HG02870 (cell line): ENCODE measurements at regions not wholly inside any gene's neighbourhood (a gene's known extent, or its start where the extent isn't known, plus 50 kb on each side); places are given as distances from the start of the nearest gene placed in this dataset.
"Not testable (repeated sequence)": the region's sequence is repeated elsewhere in the genome, so short reads cannot be mapped to it uniquely, and the experiment has no call there.

Source experiments
- ATAC-seq: cut with Tn5 transposase; IDR thresholded peaks from one replicate; pipeline ENCODE4 v1.9.1; 2021; ENCODE audit warnings: mild to moderate bottlenecking, moderate library complexity; ENCODE audit not compliant: unreplicated experiment

DNA sequence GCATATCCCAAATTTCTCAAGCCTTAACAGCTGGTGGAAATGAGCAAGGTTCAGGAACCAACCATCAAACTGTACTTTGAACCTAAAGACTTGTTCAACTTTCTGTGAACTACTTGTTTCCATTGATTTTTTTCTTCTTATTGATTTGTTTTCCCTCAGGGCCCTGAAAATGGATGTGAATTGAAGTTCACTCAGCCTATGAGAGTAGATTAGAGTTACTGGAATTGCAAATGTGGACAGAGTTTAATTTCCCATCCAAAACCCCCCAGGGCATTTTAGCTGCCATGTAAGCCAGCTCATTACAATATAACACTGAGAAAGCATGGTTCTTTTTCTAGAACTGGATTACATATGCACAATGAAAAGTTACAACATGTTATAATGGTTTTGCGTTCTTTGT is 1105.7 kb downstream of the REEP3 start:
- no peak for ATAC-seq

DNA sequence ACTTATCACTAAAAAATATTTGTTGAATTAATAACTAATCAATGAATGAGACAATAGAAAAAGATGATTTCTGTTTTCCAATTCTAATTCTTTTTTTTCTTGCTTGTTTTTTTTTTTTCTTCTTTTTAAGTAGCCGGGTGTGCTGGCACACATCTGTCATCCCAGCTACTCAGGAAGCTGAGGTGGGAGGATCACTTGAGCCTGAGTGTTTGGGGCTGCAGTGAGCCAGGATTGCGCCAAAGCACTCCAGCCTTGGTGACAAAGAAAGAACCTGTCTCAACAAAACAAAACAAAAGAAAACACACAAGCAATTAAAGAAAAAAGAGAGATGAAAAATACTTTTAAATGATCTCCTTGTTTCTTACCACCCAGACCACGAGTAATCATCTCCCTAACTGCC is 1109.3 kb downstream of the REEP3 start:
- ATAC-seq, result no peak

DNA sequence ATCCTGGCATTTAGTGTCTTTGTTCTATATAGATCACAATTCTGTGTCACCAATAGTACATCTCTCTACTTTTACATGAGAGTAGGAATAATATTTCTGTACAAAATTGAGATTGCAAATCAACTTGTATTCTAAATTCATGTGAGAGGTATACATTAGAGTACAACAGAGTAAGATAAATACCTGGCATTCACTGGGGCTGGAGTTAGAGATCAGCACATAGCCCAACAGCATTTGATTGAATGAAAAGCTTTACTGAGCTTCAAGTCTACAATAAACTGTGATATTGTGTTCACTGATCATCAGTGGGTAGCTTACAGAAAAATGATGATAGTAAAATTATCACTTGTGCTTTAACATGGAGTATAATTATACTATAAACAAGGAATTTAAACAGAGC is 1114.7 kb downstream of the REEP3 start:
- no peak for ATAC-seq

DNA sequence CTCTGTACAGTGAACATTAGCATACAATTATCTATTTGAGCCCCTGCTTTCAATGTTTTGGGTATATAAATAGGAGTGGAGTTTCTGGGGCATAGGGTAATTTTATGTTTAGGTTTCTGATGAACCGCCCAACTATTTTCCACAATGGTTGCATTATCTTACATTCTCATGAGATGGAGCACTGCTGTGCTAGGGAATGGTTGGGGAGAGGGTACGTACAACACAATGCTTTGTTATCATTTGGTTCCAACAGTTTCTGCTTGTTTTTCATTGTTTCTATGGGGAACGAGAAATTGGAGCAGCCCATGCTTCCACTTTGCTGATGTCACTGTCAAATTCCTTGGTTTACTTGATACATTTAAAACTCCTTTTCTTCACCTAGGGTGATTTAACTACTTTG is 1115.3 kb downstream of the REEP3 start:
- no peak for ATAC-seq

DNA sequence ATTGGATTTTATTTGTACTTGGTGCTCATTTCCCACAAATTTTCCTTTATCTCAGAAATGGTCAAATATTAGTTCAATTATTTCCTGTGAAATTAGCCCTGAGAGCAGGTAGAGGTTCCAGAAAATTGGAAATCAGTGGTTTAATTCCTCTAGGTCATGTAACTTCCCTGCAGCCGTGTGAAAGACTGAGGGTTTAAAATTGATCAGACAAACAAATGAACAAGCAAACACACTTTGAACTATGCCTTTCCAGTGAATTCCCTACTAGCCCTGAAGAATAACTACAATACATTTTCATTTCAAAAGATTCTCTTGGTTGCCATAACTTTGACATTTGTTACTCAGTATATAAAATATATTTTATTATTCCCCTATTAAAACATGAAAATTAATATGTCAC is 1116.7 kb downstream of the REEP3 start:
- no peak for ATAC-seq

DNA sequence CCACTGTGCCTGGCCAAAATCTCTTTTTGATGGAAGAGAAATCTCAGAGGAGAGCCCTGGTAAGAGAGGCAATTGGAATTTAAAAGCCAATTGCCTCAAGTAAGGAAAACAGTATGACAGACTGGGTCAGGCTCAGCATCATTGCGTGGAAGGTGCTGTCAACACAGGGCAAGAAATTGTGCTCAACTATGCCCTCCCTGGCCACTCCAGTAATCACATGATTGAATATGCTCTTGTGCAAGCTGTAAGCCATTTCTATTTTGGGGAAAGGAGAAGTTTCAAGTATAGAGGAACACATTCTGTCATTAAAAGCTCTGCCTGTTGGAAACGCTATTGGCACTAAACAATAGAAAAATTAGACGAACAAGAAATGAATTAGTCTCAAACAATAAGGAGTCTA is 1127.7 kb downstream of the REEP3 start:
- ATAC-seq, result no peak

DNA sequence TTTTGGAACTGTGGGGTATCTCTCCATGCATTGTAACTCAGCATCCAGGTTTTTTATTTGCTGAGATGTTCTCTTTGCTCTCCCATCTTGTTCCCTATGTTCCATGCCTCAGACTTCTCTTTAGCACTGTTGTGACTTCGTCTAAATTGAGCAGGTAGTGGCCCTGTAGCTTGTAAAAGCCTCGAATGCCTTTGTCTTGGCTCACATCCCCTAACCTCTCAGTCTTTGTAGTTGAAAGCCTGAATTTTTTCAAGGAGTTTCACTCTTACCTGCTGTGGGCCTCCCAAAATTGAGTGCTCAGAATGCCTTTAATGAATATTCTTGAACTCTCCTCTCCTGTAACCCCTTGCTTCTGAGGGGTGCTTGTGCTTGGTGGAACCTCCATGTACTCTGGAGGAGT is 1137.3 kb downstream of the REEP3 start:
- ATAC-seq, result no peak

DNA sequence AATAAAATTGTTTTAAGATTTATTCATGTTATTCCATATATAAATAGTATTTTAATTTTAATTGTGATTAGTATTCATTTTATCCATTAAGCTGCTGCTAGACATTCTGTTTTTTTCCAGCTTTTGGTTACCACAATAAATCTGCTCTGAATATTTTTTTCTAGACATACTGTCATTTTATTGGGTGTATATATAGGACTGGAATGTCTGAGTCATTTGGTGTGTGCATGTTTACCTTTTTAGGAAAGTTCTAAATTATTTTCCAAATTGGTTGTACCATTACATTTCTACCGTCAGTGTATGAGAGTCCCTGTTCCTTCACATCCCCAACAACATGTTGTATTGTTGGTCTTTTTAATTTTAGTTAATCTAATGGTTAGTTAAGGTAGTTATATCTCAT is 1138.1 kb downstream of the REEP3 start:
- no peak for ATAC-seq

DNA sequence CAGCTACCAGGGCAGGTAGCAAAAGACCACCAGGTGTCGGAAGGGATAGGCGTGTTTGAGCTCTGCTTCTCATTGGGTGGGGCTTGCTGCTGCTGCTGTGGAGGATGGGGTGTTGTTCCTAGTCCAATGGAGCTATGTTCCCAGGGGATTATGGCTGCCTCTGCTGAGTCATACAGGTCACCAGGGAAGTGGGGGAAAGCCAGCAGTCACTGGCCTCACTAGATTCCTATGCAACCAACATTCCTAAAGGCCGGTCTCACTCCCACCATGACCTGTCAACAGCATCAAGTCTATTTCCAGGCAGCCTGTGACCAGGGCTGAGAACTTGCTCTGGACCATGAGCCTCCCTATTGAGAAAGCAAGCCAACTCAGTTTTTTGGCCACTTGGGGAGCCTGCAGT is 1160.8 kb downstream of the REEP3 start:
- no peak for ATAC-seq

DNA sequence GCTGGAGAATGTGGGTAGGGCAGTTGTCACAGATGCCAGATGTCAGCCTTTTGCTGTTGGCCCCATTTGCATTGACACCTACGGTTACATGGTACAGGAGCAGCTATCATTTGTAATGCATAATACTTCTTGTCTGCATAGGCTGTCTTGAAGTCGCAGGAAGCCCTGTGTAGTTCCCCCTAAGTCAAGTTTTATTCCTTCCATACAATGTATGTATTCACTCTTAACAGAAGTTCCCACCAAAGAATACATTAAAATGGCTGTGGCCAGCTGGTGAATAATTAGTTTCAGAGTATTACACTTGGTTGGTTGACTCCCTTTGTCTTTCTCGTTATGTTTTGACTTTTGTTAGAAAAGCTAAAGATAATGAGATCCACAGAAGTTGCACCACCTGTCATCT is 1169.0 kb downstream of the REEP3 start:
- no peak for ATAC-seq

DNA sequence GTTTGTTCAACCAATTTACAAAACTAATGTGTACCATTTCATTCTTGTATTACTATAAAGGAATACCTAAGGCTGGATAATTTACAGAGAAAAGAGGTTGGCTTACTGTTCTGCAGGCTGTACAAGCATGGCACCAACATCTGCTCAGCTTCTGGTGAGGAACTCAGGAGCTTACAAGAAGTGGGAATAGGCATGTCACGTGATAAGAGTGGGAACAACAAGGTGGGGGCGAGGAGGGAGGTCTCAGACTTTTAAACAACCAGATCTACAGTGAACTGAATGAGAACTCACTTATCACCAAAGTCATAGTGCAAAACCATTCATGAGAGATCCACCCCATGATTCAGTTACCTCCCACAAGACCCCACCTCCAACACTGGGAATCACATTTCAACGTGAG is 1178.0 kb downstream of the REEP3 start:
- ATAC-seq, result no peak

DNA sequence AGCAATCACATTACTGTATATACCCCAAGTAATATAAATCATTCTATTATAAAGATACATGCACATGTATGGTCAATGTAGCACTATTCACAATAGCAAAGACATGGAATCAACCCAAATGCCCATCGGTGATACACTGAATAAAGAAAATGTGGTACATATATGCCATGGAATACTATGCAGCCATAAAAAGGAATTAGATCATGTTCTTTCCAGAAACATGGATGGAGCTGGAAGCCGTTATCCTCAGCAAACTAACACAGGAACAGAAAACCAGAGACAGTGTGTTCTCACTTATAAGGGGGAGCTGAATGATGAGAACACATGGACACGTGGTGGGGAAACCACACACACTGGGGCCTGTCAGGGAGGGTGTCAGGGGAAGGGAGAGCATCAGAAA is 1180.9 kb downstream of the REEP3 start:
- ATAC-seq, result not testable (repeated sequence)

DNA sequence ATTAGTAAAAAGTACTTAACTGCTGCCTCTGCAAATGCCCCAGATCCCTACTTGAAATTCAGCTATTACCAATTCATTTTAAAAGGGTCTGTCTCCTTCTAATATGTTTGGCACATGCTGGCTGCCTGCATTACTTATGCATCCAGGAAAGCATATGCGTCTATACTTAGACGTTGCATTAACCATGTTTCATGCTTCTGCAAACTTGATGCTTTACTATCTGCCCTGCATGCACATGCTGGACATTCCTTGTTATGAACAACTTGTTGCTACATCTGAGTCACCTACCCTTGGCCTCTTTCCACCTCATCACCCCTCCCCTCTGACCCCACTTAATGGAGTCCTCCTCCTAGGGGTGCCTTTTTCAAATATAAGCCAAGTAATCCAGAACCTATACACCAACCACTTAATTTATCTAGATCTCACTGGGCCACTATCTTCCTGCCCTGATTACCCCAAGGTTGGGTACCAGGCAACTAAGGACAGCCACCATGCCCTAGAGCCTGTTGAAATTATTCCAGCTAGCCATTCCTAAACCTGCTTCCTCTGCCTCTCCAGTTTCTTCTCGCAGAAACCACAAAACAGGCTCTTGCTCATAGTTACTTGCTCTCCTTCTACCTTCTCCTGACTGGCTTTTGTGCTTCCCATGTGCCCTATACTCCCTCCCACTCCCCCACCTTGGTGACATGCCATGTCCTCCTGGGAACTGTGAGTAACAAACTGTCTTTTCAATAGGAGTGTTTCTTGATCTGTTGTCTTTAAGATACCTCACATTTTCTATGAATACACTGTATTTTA is 1187.9 kb downstream of the REEP3 start:
- no peak for ATAC-seq

DNA sequence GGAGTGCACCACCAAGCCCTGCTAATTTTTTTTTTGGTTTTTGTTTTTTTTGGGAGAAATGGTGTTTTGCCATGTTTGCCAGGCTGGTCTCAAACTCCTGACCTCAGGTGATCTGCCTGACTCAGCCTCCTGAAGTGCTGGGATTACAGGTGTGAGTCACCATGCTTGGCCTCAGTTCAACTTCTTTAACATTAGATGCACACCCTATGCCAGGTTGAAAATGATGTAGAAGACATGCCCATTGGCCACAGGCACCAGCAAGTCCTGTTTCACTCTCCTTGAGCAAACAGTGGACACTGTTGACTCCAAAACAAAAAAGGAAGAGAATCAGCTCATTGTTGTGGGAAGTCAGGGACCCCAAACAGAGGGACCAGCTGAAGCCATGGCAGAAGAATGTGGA is 1205.3 kb downstream of the REEP3 start:
- no peak for ATAC-seq

DNA sequence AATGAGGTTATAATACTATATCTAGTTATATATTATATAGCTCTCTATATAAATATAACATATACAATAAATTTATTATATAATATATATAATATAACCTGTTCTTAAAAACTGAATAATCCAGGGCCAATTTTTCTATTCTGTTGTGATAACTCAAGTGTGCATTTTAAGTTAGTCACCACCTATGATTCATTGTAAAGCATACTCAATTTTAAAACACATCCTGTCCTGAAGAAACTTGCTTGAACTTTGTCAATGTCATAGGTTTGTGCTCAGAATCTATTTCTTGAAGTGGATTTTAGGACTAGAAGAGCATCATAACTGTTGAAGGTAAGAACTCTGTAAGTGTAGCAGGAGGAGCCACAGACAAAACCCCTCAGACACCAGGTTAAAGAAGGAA is 1209.8 kb downstream of the REEP3 start:
- ATAC-seq, result no peak

DNA sequence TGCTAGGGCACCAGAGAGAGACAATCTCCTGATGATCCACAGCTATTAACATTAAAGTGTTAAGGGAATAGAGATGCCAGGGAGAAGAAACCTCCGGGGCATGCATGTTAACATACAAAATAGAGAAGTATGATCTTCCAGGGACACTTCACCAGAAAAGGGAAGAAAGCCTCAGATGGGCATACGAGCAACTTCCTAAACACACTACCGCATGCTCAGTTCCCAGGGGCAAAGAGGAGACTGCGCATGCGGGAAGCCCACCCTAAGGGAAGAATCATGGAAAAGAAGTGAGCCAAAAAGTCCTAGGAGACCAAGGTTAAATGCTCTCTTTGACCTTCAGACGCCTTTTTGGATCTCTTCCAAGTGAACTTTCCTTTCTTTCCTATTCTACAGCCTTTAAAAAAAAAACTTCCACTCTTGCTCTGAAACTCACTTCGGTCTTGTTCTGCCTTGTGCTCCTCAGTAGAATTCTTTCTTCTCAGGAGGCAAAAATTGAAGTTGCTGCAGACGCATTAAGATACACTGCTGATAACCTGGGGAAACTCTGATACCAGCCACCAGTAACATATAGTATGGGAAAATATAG is 1211.3 kb downstream of the REEP3 start:
- ATAC-seq, result no peak

DNA sequence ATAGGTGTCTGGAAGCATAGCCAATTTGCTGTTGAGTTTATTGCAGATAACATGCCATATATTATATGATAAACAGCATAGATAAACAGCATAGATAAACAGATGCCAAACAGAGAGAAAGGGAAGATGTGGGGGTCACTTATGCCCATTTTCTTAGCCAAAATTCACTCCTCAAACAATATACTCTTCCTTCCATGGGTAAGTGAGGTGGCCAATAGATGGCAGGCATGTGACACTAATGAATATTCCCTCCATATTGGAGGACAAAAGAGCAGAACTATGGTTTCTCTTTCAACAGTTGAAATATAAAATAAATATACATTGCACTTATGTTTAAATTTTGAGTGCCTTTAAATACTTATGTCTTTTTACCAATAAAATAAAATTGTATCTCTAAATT is 1212.8 kb downstream of the REEP3 start:
- ATAC-seq, result no peak

DNA sequence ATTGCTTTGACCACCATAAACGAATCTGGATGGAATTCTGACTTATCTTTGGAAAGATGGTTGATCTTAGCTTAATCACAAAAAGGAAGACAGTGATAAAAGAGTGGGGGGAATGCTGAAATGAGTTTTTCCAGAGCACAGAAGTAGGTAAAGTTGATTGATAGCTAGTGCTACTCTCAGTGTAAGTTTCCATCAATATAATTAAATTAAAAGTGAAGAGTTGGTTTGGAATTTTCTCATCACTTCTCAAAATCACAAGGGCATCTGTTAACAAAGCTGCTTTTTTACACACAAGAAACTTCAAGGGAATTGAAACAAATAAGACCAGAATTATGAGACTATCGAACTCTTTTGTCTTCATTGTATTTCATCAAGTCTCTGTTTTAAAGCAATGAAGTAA is 1217.3 kb downstream of the REEP3 start:
- ATAC-seq, result no peak

DNA sequence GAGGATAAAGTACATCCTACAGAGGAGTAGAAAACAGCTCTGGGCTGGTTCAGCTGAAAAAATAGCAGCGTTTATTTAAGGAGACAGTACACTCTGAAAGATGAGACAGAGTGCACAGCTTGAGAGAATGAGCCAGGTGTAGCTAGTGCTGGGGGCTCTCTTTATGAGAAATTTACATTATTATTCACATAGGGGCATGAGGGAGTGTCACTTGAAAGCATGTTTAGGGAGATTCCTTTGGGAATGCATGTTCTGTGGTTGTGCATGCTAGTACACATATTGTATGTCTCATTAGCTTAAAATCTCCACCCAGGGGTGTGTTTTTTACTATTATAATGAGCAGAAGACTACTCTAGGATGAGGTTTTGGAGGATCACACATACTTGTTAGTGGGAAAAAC is 1224.4 kb downstream of the REEP3 start:
- ATAC-seq, result no peak

DNA sequence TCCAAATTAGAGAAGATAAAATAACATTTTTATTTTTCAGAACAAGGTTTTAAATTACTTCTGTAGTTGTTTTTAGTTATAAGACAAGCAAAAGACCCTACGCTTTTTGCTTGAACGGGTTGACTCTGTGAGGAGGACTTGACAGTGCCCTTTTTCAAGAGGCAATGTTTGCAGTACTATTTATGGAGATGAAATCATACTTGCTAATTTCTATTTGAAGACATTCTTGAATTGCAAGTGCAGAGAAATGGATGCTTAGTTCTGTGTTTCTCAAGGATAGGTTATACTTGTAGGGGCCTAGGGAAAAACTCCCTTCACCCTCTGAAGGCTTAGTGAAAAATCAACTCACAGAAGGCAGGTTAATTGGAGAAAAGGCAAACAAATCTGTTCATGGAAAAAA is 1229.5 kb downstream of the REEP3 start:
- no peak for ATAC-seq

DNA sequence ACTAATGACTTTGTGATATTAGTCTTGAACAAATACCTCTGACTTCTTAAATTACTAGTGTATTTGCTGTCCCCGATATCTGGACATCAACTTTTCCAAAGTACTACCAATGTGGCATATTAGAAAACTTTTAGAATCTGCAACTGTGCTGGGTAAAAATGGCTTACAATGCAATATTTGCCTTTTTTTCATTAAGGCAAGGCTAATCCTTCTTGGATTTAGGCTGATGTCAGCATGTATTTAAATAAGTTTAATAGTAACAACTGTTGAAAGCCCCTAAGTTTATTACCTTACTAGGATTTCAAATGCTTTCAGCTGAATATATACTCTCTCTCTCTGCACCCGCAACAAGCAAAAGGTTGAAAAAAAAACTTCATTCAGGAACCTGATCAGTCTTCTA is 1232.3 kb downstream of the REEP3 start:
- ATAC-seq, result no peak

DNA sequence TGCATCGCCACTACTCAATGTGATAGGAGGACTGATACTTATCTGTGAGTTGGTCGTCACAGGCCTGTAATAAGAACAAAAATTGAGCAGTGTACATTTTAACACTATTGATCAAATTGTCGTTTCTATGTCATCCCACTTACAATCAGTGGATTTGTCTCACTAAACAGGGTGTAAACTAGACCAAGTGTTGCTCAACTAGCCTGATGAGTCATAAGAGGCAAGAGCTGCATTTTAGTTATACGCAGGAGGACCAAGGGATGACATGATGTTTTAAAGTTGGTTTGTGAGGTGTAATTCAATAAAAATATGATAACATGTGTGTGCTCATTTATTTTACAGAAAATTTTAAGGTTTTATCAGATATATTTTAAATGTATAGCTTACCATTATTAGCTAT is 1239.2 kb downstream of the REEP3 start:
- no peak for ATAC-seq

DNA sequence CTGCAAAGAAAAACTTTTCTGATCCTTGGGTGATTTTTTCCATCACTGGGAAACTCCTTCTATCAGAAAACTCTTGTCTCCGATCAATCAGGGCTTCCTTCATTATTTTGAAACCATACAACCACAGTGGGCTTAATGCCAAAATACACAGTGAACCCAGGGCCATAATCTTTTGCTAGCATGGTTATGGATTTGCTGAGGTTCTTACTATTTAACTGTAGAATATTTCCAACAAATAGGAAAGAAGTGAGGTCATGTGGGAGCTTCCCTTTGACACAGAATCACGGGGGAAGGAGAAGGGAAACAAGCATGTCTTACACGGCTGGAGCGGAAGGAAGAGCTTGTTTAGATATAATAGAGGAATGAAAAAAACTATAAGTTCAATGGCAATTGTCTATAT is 1241.7 kb downstream of the REEP3 start:
- ATAC-seq, result no peak
